SK-N-SH (cell line): ENCODE measurements at regions not wholly inside any gene's neighbourhood (a gene's known extent, or its start where the extent isn't known, plus 50 kb on each side); places are given as distances from the start of the nearest gene placed in this dataset.
"Not testable (repeated sequence)": the region's sequence is repeated elsewhere in the genome, so short reads cannot be mapped to it uniquely, and the experiment has no call there.

Experiments used
- CTCF ChIA-PET: fragments of 300-600, 350-600 bp; formaldehyde crosslinking; extraction: SDS; loops from one replicate; lab custom pipeline; 2021; lab: Yijun Ruan, JAX
- POLR2A ChIA-PET: fragments of 350-600 bp; sonication (Branson Sonifier 250); formaldehyde crosslinking; extraction: SDS; loops from one replicate; lab custom pipeline; 2020; ENCODE audit warnings: antibody characterized with exemption, inconsistent platforms; lab: Yijun Ruan, JAX
- DNase-seq: peaks from one replicate; pipeline ENCODE4 v3.0.0; 2012
- H2AFZ ChIP-seq: fragments of 200-600 bp; sonication (generic); 2 replicates; pipeline ENCODE4 v1.8.1; 2016; ENCODE audit warnings: antibody characterized with exemption, mild to moderate bottlenecking, low read depth
- H3F3A ChIP-seq: fragments of 200-600 bp; sonication (generic); replicated peaks from 2 replicates; pipeline ENCODE3; 2016; ENCODE audit warnings: antibody characterized with exemption, mild to moderate bottlenecking; ENCODE audit not compliant: insufficient read depth
- H3K27ac ChIP-seq, 2 experiments: fragments of 200-500 bp in 1 of 2; fragments of 200-600 bp in 1 of 2; sonication (Bioruptor generic) in 1 of 2; sonication (generic), shearing (Covaris generic) in 1 of 2; 2 replicates each; pipeline versions ENCODE4 v1.5.1 to v1.6.1; 2014 to 2016; ENCODE audit warnings: low read depth in 2 of 2, inconsistent platforms in 1 of 2, low read length in 1 of 2, mild to moderate bottlenecking in 1 of 2, mixed read lengths in 1 of 2
- H3K27me3 ChIP-seq: fragments of 200-600 bp; sonication (generic), shearing (Covaris generic); 2 replicates; pipeline ENCODE4 v1.6.1; 2016; ENCODE audit warnings: mixed run types; ENCODE audit not compliant: insufficient read depth
- H3K36me3 ChIP-seq, 2 experiments: fragments of 200-500 bp in 1 of 2; fragments of 200-600 bp in 1 of 2; sonication (Bioruptor generic) in 1 of 2; sonication (generic) in 1 of 2; replicated peaks in 1 of 2; 2 replicates each; pipeline versions ENCODE3 to v1.5.1; 2014 to 2016; ENCODE audit warnings: low read length in 1 of 2, mild to moderate bottlenecking in 1 of 2; ENCODE audit not compliant: insufficient read depth in 2 of 2, control insufficient read depth in 1 of 2
- H3K4me1 ChIP-seq, 2 experiments: fragments of 200-500 bp in 1 of 2; fragments of 200-600 bp in 1 of 2; sonication (Bioruptor generic) in 1 of 2; sonication (generic), shearing (Covaris generic) in 1 of 2; 2 replicates each; pipeline versions ENCODE4 v1.5.1 to v1.6.1; 2014 to 2016; ENCODE audit warnings: low read depth in 1 of 2, low read length in 1 of 2, mixed run types in 1 of 2; ENCODE audit not compliant: insufficient read depth in 2 of 2, control insufficient read depth in 1 of 2
- H3K4me2 ChIP-seq: fragments of 200-600 bp; sonication (generic), shearing (Covaris generic); 2 replicates; pipeline ENCODE4 v1.6.1; 2017; ENCODE audit warnings: mixed run types
- H3K4me3 ChIP-seq, 2 experiments: fragments of 200-500 bp in 1 of 2; fragments of 200-600 bp in 1 of 2; sonication (Bioruptor generic) in 1 of 2; sonication (generic), shearing (Covaris generic) in 1 of 2; 2 replicates each; pipeline versions ENCODE4 v1.5.1 to v1.8.1; 2014 to 2016; ENCODE audit warnings: low read depth in 2 of 2, inconsistent platforms in 1 of 2, low read length in 1 of 2, mild to moderate bottlenecking in 1 of 2, mixed read lengths in 1 of 2, moderate library complexity in 1 of 2
- H3K79me2 ChIP-seq: fragments of 200-600 bp; sonication (generic); 2 replicates; pipeline ENCODE4 v1.8.1; 2017; ENCODE audit warnings: mild to moderate bottlenecking; ENCODE audit not compliant: insufficient read depth
- H3K9ac ChIP-seq: fragments of 200-600 bp; sonication (generic); 2 replicates; pipeline ENCODE4 v1.6.1; 2017; ENCODE audit warnings: mixed run types
- H3K9me2 ChIP-seq: fragments of 200-600 bp; sonication (generic); 2 replicates; pipeline ENCODE4 v1.6.1; 2017; ENCODE audit warnings: mixed run types
- H3K9me3 ChIP-seq: fragments of 200-600 bp; sonication (generic); 2 replicates; pipeline ENCODE4 v1.6.1; 2017; ENCODE audit warnings: mixed run types, mild to moderate bottlenecking, moderate library complexity
- H4K20me1 ChIP-seq: fragments of 200-600 bp; sonication (generic); 2 replicates; pipeline ENCODE4 v1.6.1; 2017; ENCODE audit warnings: mild to moderate bottlenecking, mixed run types; ENCODE audit not compliant: insufficient read depth
- CTCF ChIP-seq: fragments of 200-600 bp; sonication (generic); IDR thresholded peaks from 2 replicates; pipeline ENCODE4 v1.6.1; 2017; ENCODE audit warnings: antibody characterized with exemption, mild to moderate bottlenecking, moderate library complexity
- EP300 ChIP-seq, 2 experiments: IDR thresholded peaks; 2 replicates each; pipeline versions ENCODE4 v1.4.0 to v1.6.1; 2012; ENCODE audit warnings: borderline replicate concordance in 1 of 2, low read depth in 1 of 2, low read length in 1 of 2
- EZH2phosphoT487 ChIP-seq: fragments of 200-600 bp; sonication (generic); IDR thresholded peaks from 2 replicates; pipeline ENCODE4 v1.6.1; 2017; ENCODE audit warnings: low read depth, mixed run types, mild to moderate bottlenecking, antibody characterized with exemption, moderate library complexity, borderline replicate concordance
- GABPA ChIP-seq: IDR thresholded peaks from 2 replicates; pipeline ENCODE4 v1.4.0; 2012; ENCODE audit warnings: low read depth, mild to moderate bottlenecking
- GATA2 ChIP-seq: sonication (generic); formaldehyde crosslinking; IDR thresholded peaks from 2 replicates; pipeline ENCODE4 v1.5.0; 2020; ENCODE audit warnings: mild to moderate bottlenecking, missing genetic modification reagents
- IRF3 ChIP-seq: fragments of 150-350 bp; IDR thresholded peaks from 2 replicates; pipeline ENCODE4 v1.6.1; 2016; ENCODE audit warnings: mild to moderate bottlenecking, low read depth, low read length
- MXI1 ChIP-seq: IDR thresholded peaks from 2 replicates; pipeline ENCODE4 v1.6.1; 2012; ENCODE audit warnings: mild to moderate bottlenecking, low read depth, low read length, improper control_type of control experiment
- NRF1 ChIP-seq: IDR thresholded peaks from 2 replicates; pipeline ENCODE4 v1.6.1; 2012; ENCODE audit warnings: low read depth, mild to moderate bottlenecking, low read length
- RFX5 ChIP-seq: IDR thresholded peaks from 2 replicates; pipeline ENCODE4 v1.6.1; 2012; ENCODE audit warnings: mild to moderate bottlenecking, improper control_type of control experiment, low read length
- TAF1 ChIP-seq: IDR thresholded peaks from 2 replicates; pipeline ENCODE4 v1.6.1; 2012; ENCODE audit warnings: low read depth, mild to moderate bottlenecking, low read length, moderate library complexity, borderline replicate concordance
- USF1 ChIP-seq: IDR thresholded peaks from 2 replicates; pipeline ENCODE4 v1.4.0; 2012; ENCODE audit warnings: low read depth, borderline replicate concordance
- ZBTB33 ChIP-seq: IDR thresholded peaks from 2 replicates; pipeline ENCODE4 v1.4.0; 2012; ENCODE audit warnings: low read depth, borderline replicate concordance
- WGBS: methylation state at CpG from one replicate; pipeline ENCODE4 v1.1.6; 2017; ENCODE audit warnings: low lambda C conversion rate; 5-methylcytosine and 5-hydroxymethylcytosine counted together

GRCh38 chr6:66993708-66994107 is 1286.7 kb upstream of the EYS start:
- H3F3A ChIP-seq, H4K20me1 ChIP-seq, H2AFZ ChIP-seq, DNase-seq, H3K9me3 ChIP-seq, H3K4me1 ChIP-seq, H3K4me2 ChIP-seq, H3K79me2 ChIP-seq, H3K4me3 ChIP-seq, H3K9ac ChIP-seq, H3K36me3 ChIP-seq, POLR2A ChIA-PET, H3K9me2 ChIP-seq, H3K27ac ChIP-seq, CTCF ChIA-PET, H3K27me3 ChIP-seq: not testable (repeated sequence)
- 65% methylated on average over 10 of the region's 10 CpGs for WGBS

- Histone ChIP-seq H3K36me3 (no peaks in the 10 kb centered on the region), H3K27ac (no peak overlapping the region), H3K9me3 (no peaks in the 10 kb centered on the region; the same call in 1 of the 2 replicates), H3K4me1 (no peaks in the 10 kb centered on the region), H3K4me3 (no peak overlapping the region), H3F3A (no peaks in the 10 kb centered on the region), H3K27me3 (no peaks in the 10 kb centered on the region), H3K9me2 (no peaks in the 10 kb centered on the region), H2AFZ (no peak overlapping the region), H3K4me2 (no peak overlapping the region), H4K20me1 (no peaks in the 10 kb centered on the region), H3K79me2 (no peaks in the 10 kb centered on the region), H3K9ac (no peak overlapping the region)
- TF ChIP-seq MXI1 = no peak
- no peak for TF ChIP-seq USF1
- TF ChIP-seq TAF1 = no peak
- TF ChIP-seq GABPA = no peak
- TF ChIP-seq IRF3 = no peak
- no peak for TF ChIP-seq NRF1
- TF ChIP-seq RFX5 = no peak
- TF ChIP-seq EP300 (IDR thresholded peaks at IDR 0.05; ENCODE audit: borderline replicate concordance in 1 of 2, low read depth in 1 of 2, low read length in 1 of 2) = no peak
- no peak for TF ChIP-seq GATA2 (CRISPR knock-in tag)
- TF ChIP-seq EZH2phosphoT487 = no peak
- TF ChIP-seq CTCF = no peak
- TF ChIP-seq ZBTB33 = no peak
- 48% methylated on average over 3 of the region's 3 CpGs for WGBS
- DNase-seq = no peak
- ChIA-PET POLR2A (no interaction called here), CTCF (no interaction called here)
Measured at GRCh38 chr6:66993272-66993671, 1286.2 kb upstream of the EYS start.
